IMR-90 (cell line): ENCODE measurements at regions not wholly inside any gene's neighbourhood (a gene's known extent, or its start where the extent isn't known, plus 50 kb on each side); places are given as distances from the start of the nearest gene placed in this dataset.

ENCODE experiments used
- ATAC-seq: fragments of 200-7000 bp; cut with Tn5 transposase; 2 replicates; pipeline ENCODE4 v1.9.1; 2020; ENCODE audit warnings: low read depth, mild to moderate bottlenecking, moderate library complexity
- BruUV-seq: library from RNA; stranded (reverse); fragments of 400-500 nt; replicated peaks from 2 replicates; lab custom pipeline; 2021; lab: Mats Ljungman, UMichigan
- CTCF ChIA-PET: fragments of 300-600 bp; formaldehyde crosslinking; extraction: SDS; loops from one replicate; lab custom pipeline; 2021; ENCODE audit warnings: antibody characterized with exemption; lab: Yijun Ruan, JAX
- POLR2A ChIA-PET: fragments of 300-600 bp; sonication (Branson Sonifier 250); formaldehyde crosslinking; loops from one replicate; lab custom pipeline; 2022; ENCODE audit warnings: antibody characterized with exemption; ENCODE audit not compliant: unreplicated experiment; lab: Charles Lee
- DNase-seq: peaks from one replicate; pipeline ENCODE4 v3.0.0; 2013
- H2AFZ ChIP-seq: replicated peaks from 2 replicates; pipeline ENCODE3; 2013; ENCODE audit warnings: low read length, mild to moderate bottlenecking; ENCODE audit not compliant: poor library complexity
- H2AK5ac ChIP-seq: 2 replicates; pipeline ENCODE4 v1.6.1; 2013; ENCODE audit warnings: low read depth, low read length, inconsistent platforms
- H2AK9ac ChIP-seq: replicated peaks from 2 replicates; pipeline ENCODE3; 2013; ENCODE audit warnings: mild to moderate bottlenecking, low read depth, low read length, moderate library complexity; ENCODE audit not compliant: poor library complexity
- H2BK120ac ChIP-seq: 2 replicates; pipeline ENCODE4 v1.6.1; 2013; ENCODE audit warnings: low read depth, low read length, inconsistent platforms
- H2BK15ac ChIP-seq: 3 replicates; pipeline ENCODE4 v1.6.1; 2013; ENCODE audit warnings: low read depth, low read length, inconsistent platforms
- H2BK20ac ChIP-seq: 2 replicates; pipeline ENCODE4 v1.6.1; 2013; ENCODE audit warnings: low read depth, mild to moderate bottlenecking, inconsistent platforms, low read length, moderate library complexity
- H2BK5ac ChIP-seq: 2 replicates; pipeline ENCODE4 v1.6.1; 2013; ENCODE audit warnings: mild to moderate bottlenecking, low read depth, low read length, inconsistent platforms; ENCODE audit not compliant: poor library complexity, severe bottlenecking
- H3K14ac ChIP-seq: replicated peaks from 2 replicates; pipeline ENCODE4 v1.6.1; 2013; ENCODE audit warnings: low read depth, low read length, inconsistent platforms
- H3K18ac ChIP-seq: 2 replicates; pipeline ENCODE4 v1.6.1; 2013; ENCODE audit warnings: low read depth, low read length, control low read depth
- H3K23ac ChIP-seq: 2 replicates; pipeline ENCODE4 v1.6.1; 2013; ENCODE audit warnings: low read depth, low read length, inconsistent platforms
- H3K27ac ChIP-seq: 2 replicates; pipeline ENCODE4 v1.5.1; 2013; ENCODE audit warnings: mild to moderate bottlenecking, control low read depth, low read length; ENCODE audit not compliant: insufficient read depth
- H3K27me3 ChIP-seq: 2 replicates; pipeline ENCODE4 v1.6.1; 2013; ENCODE audit warnings: low read length; ENCODE audit not compliant: control insufficient read depth, insufficient read depth
- H3K36me3 ChIP-seq: 2 replicates; pipeline ENCODE4 v1.6.1; 2013; ENCODE audit warnings: low read length, mixed read lengths; ENCODE audit not compliant: control insufficient read depth, insufficient read depth
- H3K4ac ChIP-seq: 2 replicates; pipeline ENCODE4 v1.6.1; 2013; ENCODE audit warnings: low read depth, low read length, inconsistent platforms
- H3K4me1 ChIP-seq: 2 replicates; pipeline ENCODE4 v1.6.1; 2013; ENCODE audit warnings: low read length, mixed read lengths; ENCODE audit not compliant: control insufficient read depth, insufficient read depth
- H3K4me2 ChIP-seq: 2 replicates; pipeline ENCODE4 v1.6.1; 2013; ENCODE audit warnings: low read depth, mild to moderate bottlenecking, control low read depth, low read length, moderate library complexity
- H3K4me3 ChIP-seq: 2 replicates; pipeline ENCODE4 v1.5.1; 2013; ENCODE audit warnings: low read depth, mild to moderate bottlenecking, control low read depth, low read length, moderate library complexity; ENCODE audit not compliant: insufficient read depth
- H3K56ac ChIP-seq: 2 replicates; pipeline ENCODE4 v1.6.1; 2013; ENCODE audit warnings: low read length, inconsistent platforms; ENCODE audit not compliant: insufficient read depth; ENCODE audit errors: extremely low read depth
- H3K79me1 ChIP-seq, 2 experiments: 2 replicates each; pipeline ENCODE4 v1.6.1; 2013; ENCODE audit warnings: low read length in 2 of 2, inconsistent platforms in 1 of 2, low read depth in 1 of 2
- H3K9ac ChIP-seq: 2 replicates; pipeline ENCODE4 v1.6.1; 2013; ENCODE audit warnings: low read depth, low read length, control low read depth
- H3K9me1 ChIP-seq: 2 replicates; pipeline ENCODE4 v1.6.1; 2013; ENCODE audit warnings: low read length, inconsistent platforms; ENCODE audit not compliant: insufficient read depth
- H3K9me3 ChIP-seq: 2 replicates; pipeline ENCODE4 v1.6.1; 2013; ENCODE audit warnings: low read length; ENCODE audit not compliant: control insufficient read depth, insufficient read depth
- H4K20me1 ChIP-seq: 2 replicates; pipeline ENCODE4 v1.6.1; 2013; ENCODE audit warnings: low read length, inconsistent platforms; ENCODE audit not compliant: insufficient read depth
- H4K5ac ChIP-seq: 2 replicates; pipeline ENCODE4 v1.6.1; 2013; ENCODE audit warnings: mild to moderate bottlenecking, low read depth, low read length, control low read depth
- H4K8ac ChIP-seq, 2 experiments: 2 replicates each; pipeline ENCODE4 v1.6.1; 2013; ENCODE audit warnings: low read depth in 2 of 2, low read length in 2 of 2, control low read depth in 1 of 2, inconsistent platforms in 1 of 2
- H4K91ac ChIP-seq: 2 replicates; pipeline ENCODE4 v1.6.1; 2013; ENCODE audit warnings: low read depth, low read length, inconsistent platforms; ENCODE audit not compliant: insufficient read depth
- CEBPB ChIP-seq: IDR thresholded peaks from 2 replicates; pipeline ENCODE4 v1.6.1; 2012; ENCODE audit warnings: low read depth, low read length, improper control_type of control experiment
- MAFK ChIP-seq: IDR thresholded peaks from 2 replicates; pipeline ENCODE4 v1.6.1; 2012; ENCODE audit warnings: low read depth, low read length, improper control_type of control experiment
- MAZ ChIP-seq: IDR thresholded peaks from 2 replicates; pipeline ENCODE4 v1.6.1; 2012; ENCODE audit warnings: low read depth, mild to moderate bottlenecking, low read length, improper control_type of control experiment, moderate library complexity, borderline replicate concordance
- NFE2L2 ChIP-seq: fragments of 150-350 bp; IDR thresholded peaks from 2 replicates; pipeline ENCODE4 v1.6.1; 2016; ENCODE audit warnings: low read depth, mild to moderate bottlenecking, low read length
- RCOR1 ChIP-seq: IDR thresholded peaks from 2 replicates; pipeline ENCODE4 v1.6.1; 2012; ENCODE audit warnings: mild to moderate bottlenecking, low read length, improper control_type of control experiment; ENCODE audit not compliant: insufficient replicate concordance
- WGBS, 2 experiments: methylation state at CpG; one replicate each; pipeline versions ENCODE4 v1.1.5 to v1.1.7; 2013; ENCODE audit warnings: missing lambda C conversion rate in 2 of 2; ENCODE audit not compliant: insufficient read length in 1 of 2; ENCODE audit errors: extremely low coverage in 2 of 2; 5-methylcytosine and 5-hydroxymethylcytosine counted together
- dilution Hi-C: fragments of 300-500 bp; cut with HindIII; formaldehyde crosslinking; loops from one replicate; pipeline ENCODE4 v1.14.3; 2018; ENCODE audit warnings: low sequenced_read_pairs; ENCODE audit not compliant: unreplicated experiment
- in situ Hi-C: fragments of 300-500 bp; cut with MboI; formaldehyde crosslinking; loops from 3 replicates; pipeline ENCODE4 v1.14.3; 2019; ENCODE audit warnings: low sequenced_read_pairs, inconsistent platforms, mixed read lengths
- intact Hi-C: fragments of 100-400 bp; cut with micrococcal nuclease; formaldehyde crosslinking; loops from 2 replicates; pipeline ENCODE4 v1.10.0; 2022
- TF ChIP-seq, protein P1 (sequence below): conservative IDR thresholded peaks from 2 replicates; pipeline ENCODE4 v1.5.1; 2012; ENCODE audit warnings: mild to moderate bottlenecking, low read depth, low read length, improper control_type of control experiment
- TF ChIP-seq, protein P2 (sequence below): fragments of 150-350 bp; IDR thresholded peaks from 2 replicates; pipeline ENCODE4 v1.6.1; 2017; ENCODE audit warnings: mild to moderate bottlenecking, antibody characterized with exemption, low read length, low read depth

DNA sequence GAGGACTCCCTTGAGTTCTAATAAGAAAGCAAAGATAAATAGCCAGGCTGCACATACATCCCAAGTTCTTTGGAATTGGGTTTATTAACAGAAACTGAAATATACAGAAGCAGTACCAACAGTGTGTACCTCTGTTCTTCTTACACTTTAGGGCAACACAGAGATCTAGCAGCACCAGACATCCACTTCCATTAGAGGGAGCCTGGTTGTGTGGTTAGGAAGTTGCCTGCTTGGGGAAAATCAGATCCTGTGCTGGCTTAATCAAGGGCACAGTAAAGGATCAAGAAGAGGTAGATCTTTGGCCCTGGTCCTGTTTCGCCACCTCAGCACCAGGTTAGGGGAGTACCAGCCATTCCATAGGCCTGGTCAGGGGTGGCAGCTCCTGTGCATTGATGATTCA lies 231.1 kb upstream of the ARHGAP24 start:
- H3K14ac ChIP-seq, result no peak overlapping the region
- no peak overlapping the region for H2BK5ac ChIP-seq
- dilution Hi-C loops (no loop called here), in situ Hi-C loops (no loop called here), intact Hi-C loops (no loop called here)
- H3K4me2 ChIP-seq, result no peak overlapping the region
- no peak overlapping the region for H3K9ac ChIP-seq
- H4K8ac ChIP-seq, result no peak overlapping the region
- no peaks in the 10 kb centered on the region for H3K9me1 ChIP-seq
- ChIA-PET POLR2A (no interaction called here), CTCF (no interaction called here)
- no peak overlapping the region for H3K56ac ChIP-seq
- no peaks in the 10 kb centered on the region for H3K79me1 ChIP-seq
- H4K20me1 ChIP-seq, result no peaks in the 10 kb centered on the region
- H3K4me3 ChIP-seq, result no peak overlapping the region
- H4K91ac ChIP-seq, result no peak overlapping the region
- H2BK15ac ChIP-seq, result no peak overlapping the region
- H2AK5ac ChIP-seq, result no peak overlapping the region
- H3K18ac ChIP-seq, result no peak overlapping the region
- no peaks in the 10 kb centered on the region for H3K27me3 ChIP-seq
- BruUV-seq, result no TSS peak
- no peak overlapping the region for H2BK20ac ChIP-seq
- no peak overlapping the region for H2AK9ac ChIP-seq
- H3K23ac ChIP-seq, result no peak overlapping the region
- WGBS, 2 experiments, result no CpG with 5 or more reads among the region's 1 CpG
- ATAC-seq (no peak), DNase-seq (no peak)
- H3K27ac ChIP-seq, result no peak overlapping the region
- no peaks in the 10 kb centered on the region for H3K4me1 ChIP-seq
- H3K9me3 ChIP-seq, result no peaks in the 10 kb centered on the region
- no peak overlapping the region for H2AFZ ChIP-seq
- no peak overlapping the region for H3K4ac ChIP-seq
- no peak overlapping the region for H2BK120ac ChIP-seq
- TF ChIP-seq NFE2L2 (no peak), CEBPB (no peak), RCOR1 (no peak), MAFK (no peak), MAZ (no peak)
- TF ChIP-seq, protein P1, sequence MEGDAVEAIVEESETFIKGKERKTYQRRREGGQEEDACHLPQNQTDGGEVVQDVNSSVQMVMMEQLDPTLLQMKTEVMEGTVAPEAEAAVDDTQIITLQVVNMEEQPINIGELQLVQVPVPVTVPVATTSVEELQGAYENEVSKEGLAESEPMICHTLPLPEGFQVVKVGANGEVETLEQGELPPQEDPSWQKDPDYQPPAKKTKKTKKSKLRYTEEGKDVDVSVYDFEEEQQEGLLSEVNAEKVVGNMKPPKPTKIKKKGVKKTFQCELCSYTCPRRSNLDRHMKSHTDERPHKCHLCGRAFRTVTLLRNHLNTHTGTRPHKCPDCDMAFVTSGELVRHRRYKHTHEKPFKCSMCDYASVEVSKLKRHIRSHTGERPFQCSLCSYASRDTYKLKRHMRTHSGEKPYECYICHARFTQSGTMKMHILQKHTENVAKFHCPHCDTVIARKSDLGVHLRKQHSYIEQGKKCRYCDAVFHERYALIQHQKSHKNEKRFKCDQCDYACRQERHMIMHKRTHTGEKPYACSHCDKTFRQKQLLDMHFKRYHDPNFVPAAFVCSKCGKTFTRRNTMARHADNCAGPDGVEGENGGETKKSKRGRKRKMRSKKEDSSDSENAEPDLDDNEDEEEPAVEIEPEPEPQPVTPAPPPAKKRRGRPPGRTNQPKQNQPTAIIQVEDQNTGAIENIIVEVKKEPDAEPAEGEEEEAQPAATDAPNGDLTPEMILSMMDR, result no peak
- TF ChIP-seq, protein P2, sequence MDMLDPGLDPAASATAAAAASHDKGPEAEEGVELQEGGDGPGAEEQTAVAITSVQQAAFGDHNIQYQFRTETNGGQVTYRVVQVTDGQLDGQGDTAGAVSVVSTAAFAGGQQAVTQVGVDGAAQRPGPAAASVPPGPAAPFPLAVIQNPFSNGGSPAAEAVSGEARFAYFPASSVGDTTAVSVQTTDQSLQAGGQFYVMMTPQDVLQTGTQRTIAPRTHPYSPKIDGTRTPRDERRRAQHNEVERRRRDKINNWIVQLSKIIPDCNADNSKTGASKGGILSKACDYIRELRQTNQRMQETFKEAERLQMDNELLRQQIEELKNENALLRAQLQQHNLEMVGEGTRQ, result no peak
- H4K5ac ChIP-seq, result no peak overlapping the region
- H3K36me3 ChIP-seq, result no peaks in the 10 kb centered on the region
